Liver (tissue), 3 donors: ENCODE measurements at regions not wholly inside any gene's neighbourhood (a gene's known extent, or its start where the extent isn't known, plus 50 kb on each side); places are given as distances from the start of the nearest gene placed in this dataset.

Experiments
- RAD21 ChIP-seq, 2 donors: IDR thresholded peaks; 2 replicates each; pipeline ENCODE4 v1.6.1; 2016; ENCODE audit warnings: antibody characterized with exemption in 2 of 2, mild to moderate bottlenecking in 2 of 2
- TAF1 ChIP-seq: conservative IDR thresholded peaks from 2 replicates; pipeline ENCODE4 v1.6.1; 2016; ENCODE audit warnings: antibody characterized with exemption, mild to moderate bottlenecking
- TF ChIP-seq, protein P1 (sequence below): IDR thresholded peaks from 2 replicates; pipeline ENCODE4 v1.6.1; 2016; ENCODE audit warnings: antibody characterized with exemption
- TF ChIP-seq, protein P2 (sequence below): fragments of 150-350 bp; IDR thresholded peaks from 2 replicates; pipeline ENCODE4 v1.5.1; 2017; ENCODE audit warnings: improper control_type of control experiment, low read depth, low read length; ENCODE audit not compliant: missing input control
- donor health status: healthy.
- donor health status: healthy.

DNA sequence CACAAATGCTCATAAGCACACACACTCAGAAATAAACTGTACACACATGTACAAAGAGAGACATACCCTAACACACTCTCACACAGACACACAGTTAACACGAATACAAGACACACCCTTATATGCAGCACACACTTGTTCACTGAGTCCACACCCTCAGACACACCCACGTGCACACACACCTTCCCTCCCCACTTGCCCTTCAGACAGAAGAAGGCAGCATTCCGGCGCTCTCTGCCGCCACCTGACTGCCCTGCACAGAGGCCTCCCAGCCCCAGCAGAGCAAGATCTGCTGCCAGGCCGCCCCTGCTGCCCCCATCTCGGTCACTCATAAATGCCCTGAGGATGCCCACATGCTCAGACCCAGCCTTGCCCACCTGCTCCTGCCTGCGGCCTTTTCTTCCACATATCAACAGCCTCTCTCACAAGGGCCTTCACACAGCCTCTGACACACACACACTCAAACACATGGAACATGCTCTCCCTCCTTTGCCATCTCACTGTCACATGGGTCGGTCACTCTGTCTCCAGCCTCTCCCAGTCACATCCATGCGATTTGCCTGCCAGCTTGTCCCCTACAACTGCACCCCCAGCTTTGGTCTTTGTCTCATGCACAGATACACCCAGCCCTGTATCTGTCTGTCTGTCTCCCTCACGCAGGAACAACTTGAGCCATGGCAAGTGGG, 71.1 kb downstream of the EPHB3 start:
- TF ChIP-seq, protein P1, sequence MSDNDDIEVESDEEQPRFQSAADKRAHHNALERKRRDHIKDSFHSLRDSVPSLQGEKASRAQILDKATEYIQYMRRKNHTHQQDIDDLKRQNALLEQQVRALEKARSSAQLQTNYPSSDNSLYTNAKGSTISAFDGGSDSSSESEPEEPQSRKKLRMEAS, result no peak
- TF ChIP-seq TAF1, result no peak
- TF ChIP-seq, protein P2, sequence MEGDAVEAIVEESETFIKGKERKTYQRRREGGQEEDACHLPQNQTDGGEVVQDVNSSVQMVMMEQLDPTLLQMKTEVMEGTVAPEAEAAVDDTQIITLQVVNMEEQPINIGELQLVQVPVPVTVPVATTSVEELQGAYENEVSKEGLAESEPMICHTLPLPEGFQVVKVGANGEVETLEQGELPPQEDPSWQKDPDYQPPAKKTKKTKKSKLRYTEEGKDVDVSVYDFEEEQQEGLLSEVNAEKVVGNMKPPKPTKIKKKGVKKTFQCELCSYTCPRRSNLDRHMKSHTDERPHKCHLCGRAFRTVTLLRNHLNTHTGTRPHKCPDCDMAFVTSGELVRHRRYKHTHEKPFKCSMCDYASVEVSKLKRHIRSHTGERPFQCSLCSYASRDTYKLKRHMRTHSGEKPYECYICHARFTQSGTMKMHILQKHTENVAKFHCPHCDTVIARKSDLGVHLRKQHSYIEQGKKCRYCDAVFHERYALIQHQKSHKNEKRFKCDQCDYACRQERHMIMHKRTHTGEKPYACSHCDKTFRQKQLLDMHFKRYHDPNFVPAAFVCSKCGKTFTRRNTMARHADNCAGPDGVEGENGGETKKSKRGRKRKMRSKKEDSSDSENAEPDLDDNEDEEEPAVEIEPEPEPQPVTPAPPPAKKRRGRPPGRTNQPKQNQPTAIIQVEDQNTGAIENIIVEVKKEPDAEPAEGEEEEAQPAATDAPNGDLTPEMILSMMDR, result no peak
- no peak for TF ChIP-seq RAD21 (IDR thresholded peaks at IDR 0.05)
